GM21717 (cell line): ENCODE measurements at regions not wholly inside any gene's neighbourhood (a gene's known extent, or its start where the extent isn't known, plus 50 kb on each side); places are given as distances from the start of the nearest gene placed in this dataset.
"Not testable (repeated sequence)": the region's sequence is repeated elsewhere in the genome, so short reads cannot be mapped to it uniquely, and the experiment has no call there.

Experiments
- ATAC-seq: cut with Tn5 transposase; IDR thresholded peaks from one replicate; pipeline ENCODE4 v1.9.1; 2021; ENCODE audit warnings: mild to moderate bottlenecking, moderate library complexity; ENCODE audit not compliant: unreplicated experiment

- ATAC-seq: no peak
These were observed 354.0 kb upstream of the BOD1L1 start for GRCh38 chr4:13981499-13981898.

- no peak for ATAC-seq
These were observed 354.5 kb upstream of the BOD1L1 start for GRCh38 chr4:13982010-13982409.

GRCh38 chr4:13983189-13983790 lies 355.8 kb upstream of the BOD1L1 start:
- no peak for ATAC-seq

- ATAC-seq: no peak
These were observed 357.7 kb upstream of the BOD1L1 start for GRCh38 chr4:13984991-13985800.

GRCh38 chr4:13985837-13986236 lies 358.3 kb upstream of the BOD1L1 start:
- ATAC-seq: no peak

- ATAC-seq: no peak
These were observed 359.0 kb upstream of the BOD1L1 start for GRCh38 chr4:13986548-13986947.

- no peak for ATAC-seq
These were observed 361.1 kb upstream of the BOD1L1 start for GRCh38 chr4:13988353-13989305.

GRCh38 chr4:13989501-13989900 lies 362.0 kb upstream of the BOD1L1 start:
- no peak for ATAC-seq

- no peak for ATAC-seq
These were observed 363.4 kb upstream of the BOD1L1 start for GRCh38 chr4:13990596-13991589.

- no peak for ATAC-seq
These were observed 364.5 kb upstream of the BOD1L1 start for GRCh38 chr4:13992041-13992440.

GRCh38 chr4:13992975-13993520 lies 365.5 kb upstream of the BOD1L1 start:
- no peak for ATAC-seq

- ATAC-seq: no peak
These were observed 366.5 kb upstream of the BOD1L1 start for GRCh38 chr4:13994016-13994415.

- ATAC-seq: no peak
These were observed 371.4 kb upstream of the BOD1L1 start for GRCh38 chr4:13998850-13999445.

GRCh38 chr4:14000091-14000814 lies 372.7 kb upstream of the BOD1L1 start:
- no peak for ATAC-seq

GRCh38 chr4:14002331-14002730 lies 374.8 kb upstream of the BOD1L1 start:
- not testable (repeated sequence) for ATAC-seq

GRCh38 chr4:14008494-14008893 lies 381.0 kb upstream of the BOD1L1 start:
- no peak for ATAC-seq

- ATAC-seq: no peak
These were observed 390.8 kb upstream of the BOD1L1 start for GRCh38 chr4:14018191-14018853.

GRCh38 chr4:14022456-14022855 lies 394.9 kb upstream of the BOD1L1 start:
- ATAC-seq: no peak
